ENCODE measurements at regions not wholly inside any gene's neighbourhood (a gene's known extent, or its start where the extent isn't known, plus 50 kb on each side); places are given as distances from the start of the nearest gene placed in this dataset.

DNA sequence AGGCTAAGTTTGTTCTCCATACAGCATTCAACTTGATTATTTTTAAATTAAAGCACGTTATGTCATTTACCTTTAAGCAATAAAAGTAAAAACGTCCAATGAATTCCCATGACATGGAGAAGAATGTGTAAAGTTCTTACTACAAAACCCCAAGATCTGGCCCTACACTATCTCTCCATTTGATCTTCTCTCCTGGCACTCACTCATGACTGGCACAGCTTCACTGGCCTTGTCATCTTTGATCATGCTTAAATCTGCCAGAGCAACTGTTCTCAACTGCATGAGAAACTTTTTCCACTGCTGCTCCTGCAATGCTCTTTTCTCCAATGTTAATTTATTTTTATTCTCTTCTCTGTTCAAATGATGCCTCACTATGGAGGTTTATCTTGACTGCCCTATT is 1109.0 kb upstream of the IGFBP7 start:
- H3K4me1 ChIP-seq (ENCODE audit: insufficient read depth, low read length): no peaks in the 10 kb centered on the region
- no peaks in the 10 kb centered on the region for H3K9me2 ChIP-seq (replicated peaks; ENCODE audit: low read length)
- no peaks in the 10 kb centered on the region for H3K36me3 ChIP-seq (ENCODE audit: low read depth, low read length)
- H2AFZ ChIP-seq (ENCODE audit: low read length): no peak overlapping the region
- H3K9ac ChIP-seq (ENCODE audit: low read length): no peak overlapping the region
- H3K4me2 ChIP-seq (ENCODE audit: low read length): no peak overlapping the region
- CTCF ChIA-PET: no interaction called here
- H3K79me2 ChIP-seq (ENCODE audit: low read length): no peaks in the 10 kb centered on the region
- BruUV-seq (replicated peaks): no TSS peak
- POLR2A ChIA-PET (ENCODE audit: unreplicated experiment): no interaction called here
- intact Hi-C loops (cut with micrococcal nuclease): no loop called here
- no peak overlapping the region for H3K4me3 ChIP-seq (ENCODE audit: low read length)
- H3K9me3 ChIP-seq (ENCODE audit: low read length): no peaks in the 10 kb centered on the region
- TF ChIP-seq EZH2phosphoT487 (IDR thresholded peaks at IDR 0.05; ENCODE audit: borderline replicate concordance, low read length) (no peak), CTCF (conservative IDR thresholded peaks at IDR 0.05; ENCODE audit: low read depth, low read length) (no peak), EZH2 (IDR thresholded peaks at IDR 0.05; ENCODE audit: low read length, unreplicated experiment) (no peak)
- no peak for DNase-seq
- no peak overlapping the region for H3K27ac ChIP-seq (ENCODE audit: low read length)
- no peaks in the 10 kb centered on the region for H3K27me3 ChIP-seq (ENCODE audit: low read length)
- ATAC-seq: no peak
- no peaks in the 10 kb centered on the region for H4K20me1 ChIP-seq (ENCODE audit: low read length)
- no peaks in the 10 kb centered on the region for H3F3A ChIP-seq (ENCODE audit: low read length, unreplicated experiment)

GRCh38 chr4:58216461-58216860 is 1106.3 kb upstream of the IGFBP7 start:
- H3F3A ChIP-seq (ENCODE audit: low read length, unreplicated experiment): no peaks in the 10 kb centered on the region
- no peak overlapping the region for H2AFZ ChIP-seq (ENCODE audit: low read length)
- H3K36me3 ChIP-seq (ENCODE audit: low read depth, low read length): no peaks in the 10 kb centered on the region
- H3K9ac ChIP-seq (ENCODE audit: low read length): no peak overlapping the region
- no peaks in the 10 kb centered on the region for H3K79me2 ChIP-seq (ENCODE audit: low read length)
- H3K4me3 ChIP-seq (ENCODE audit: low read length): no peak overlapping the region
- no peaks in the 10 kb centered on the region for H3K4me1 ChIP-seq (ENCODE audit: insufficient read depth, low read length)
- no peak overlapping the region for H3K4me2 ChIP-seq (ENCODE audit: low read length)
- no peak for ATAC-seq
- no TSS peak for BruUV-seq (replicated peaks)
- DNase-seq: no peak
- H3K9me2 ChIP-seq (replicated peaks; ENCODE audit: low read length): no peaks in the 10 kb centered on the region
- no peaks in the 10 kb centered on the region for H3K27me3 ChIP-seq (ENCODE audit: low read length)
- intact Hi-C loops (cut with micrococcal nuclease): no loop called here
- ChIA-PET CTCF (no interaction called here), POLR2A (ENCODE audit: unreplicated experiment) (no interaction called here)
- H3K27ac ChIP-seq (ENCODE audit: low read length): no peak overlapping the region
- TF ChIP-seq EZH2phosphoT487 (IDR thresholded peaks at IDR 0.05; ENCODE audit: borderline replicate concordance, low read length) (no peak), EZH2 (IDR thresholded peaks at IDR 0.05; ENCODE audit: low read length, unreplicated experiment) (no peak), CTCF (conservative IDR thresholded peaks at IDR 0.05; ENCODE audit: low read depth, low read length) (no peak)
- H4K20me1 ChIP-seq (ENCODE audit: low read length): no peaks in the 10 kb centered on the region
- H3K9me3 ChIP-seq (ENCODE audit: low read length): no peaks in the 10 kb centered on the region

- no peaks in the 10 kb centered on the region for H3K4me1 ChIP-seq (ENCODE audit: insufficient read depth, low read length)
- CTCF ChIA-PET: interaction anchor here (0.5 kb wide), 1 partner anchor 787 kb away, joined by 3 read pairs; no protein-coding TSS in a partner anchor
- H3K27ac ChIP-seq (ENCODE audit: low read length): no peak overlapping the region
- ATAC-seq: no peak
- H3K79me2 ChIP-seq (ENCODE audit: low read length): no peaks in the 10 kb centered on the region
- no TSS peak for BruUV-seq (replicated peaks)
- H3K9me3 ChIP-seq (ENCODE audit: low read length): no peaks in the 10 kb centered on the region
- no peak for TF ChIP-seq EZH2 (IDR thresholded peaks at IDR 0.05; ENCODE audit: low read length, unreplicated experiment)
- H3K4me3 ChIP-seq (ENCODE audit: low read length): no peak overlapping the region
- no peaks in the 10 kb centered on the region for H3K9me2 ChIP-seq (replicated peaks; ENCODE audit: low read length)
- POLR2A ChIA-PET (ENCODE audit: unreplicated experiment): no interaction called here
- H3K36me3 ChIP-seq (ENCODE audit: low read depth, low read length): no peaks in the 10 kb centered on the region
- H3K9ac ChIP-seq (ENCODE audit: low read length): no peak overlapping the region
- no peak overlapping the region for H2AFZ ChIP-seq (ENCODE audit: low read length)
- H3K27me3 ChIP-seq (ENCODE audit: low read length): no peaks in the 10 kb centered on the region
- no peak overlapping the region for H3K4me2 ChIP-seq (ENCODE audit: low read length)
- intact Hi-C loops (cut with micrococcal nuclease): no loop called here
- H3F3A ChIP-seq (ENCODE audit: low read length, unreplicated experiment): no peaks in the 10 kb centered on the region
- DNase-seq: no peak
- H4K20me1 ChIP-seq (ENCODE audit: low read length): no peaks in the 10 kb centered on the region
These were observed 1104.2 kb upstream of the IGFBP7 start for GRCh38 chr4:58214376-58214775.

Data from PC-3 (cell line).